ENCODE measurements at regions not wholly inside any gene's neighbourhood (a gene's known extent, or its start where the extent isn't known, plus 50 kb on each side); places are given as distances from the start of the nearest gene placed in this dataset.

DNA sequence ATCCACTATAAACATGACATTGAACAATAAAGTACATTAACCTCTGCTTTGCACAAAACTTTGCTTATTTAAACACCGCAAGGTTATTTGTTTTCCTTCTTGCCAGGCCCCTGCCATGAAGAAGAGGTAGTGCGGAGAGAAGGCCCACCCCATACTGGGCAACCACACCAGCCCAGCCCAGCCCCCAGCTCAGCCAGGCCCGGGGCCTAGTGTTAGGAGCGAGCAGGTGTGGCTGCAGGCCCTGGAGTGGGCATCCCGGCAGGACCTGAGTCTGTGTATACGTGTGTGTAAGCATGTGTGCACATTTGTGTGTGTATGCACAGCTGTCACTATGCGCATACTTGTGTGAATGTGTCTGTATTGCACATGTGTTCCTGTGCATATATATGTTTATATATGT is 90.4 kb upstream of the MVB12B start:
- Histone ChIP-seq H3K36me3 (ENCODE audit: insufficient read depth, low read length) (no peaks in the 10 kb centered on the region), H3K9me3 (ENCODE audit: low read depth, low read length) (no peaks in the 10 kb centered on the region), H3K4me3 (no peak overlapping the region), H3K9ac (ENCODE audit: insufficient read length) (no peak overlapping the region), H3K27ac (no peak overlapping the region)
- no peak for TF ChIP-seq FOXP2 (optimal IDR thresholded peaks at IDR 0.05; ENCODE audit: control extremely low read depth, extremely low read length, insufficient read depth)
- TF ChIP-seq EZH2 (IDR thresholded peaks at IDR 0.05): no peak
- no peak for TF ChIP-seq POLR2AphosphoS5 (IDR thresholded peaks at IDR 0.05; ENCODE audit: borderline replicate concordance, low read depth, low read length)
- DNase-seq (ENCODE audit: low read depth, low spot score): no peak

GRCh38 chr9:126238415-126238814 is 88.2 kb upstream of the MVB12B start:
- no peak overlapping the region for H3K4me3 ChIP-seq
- H3K9ac ChIP-seq (ENCODE audit: insufficient read length): no peak overlapping the region
- no peaks in the 10 kb centered on the region for H3K9me3 ChIP-seq (ENCODE audit: low read depth, low read length)
- no peaks in the 10 kb centered on the region for H3K36me3 ChIP-seq (ENCODE audit: insufficient read depth, low read length)
- H3K27ac ChIP-seq: no peak overlapping the region
- TF ChIP-seq EZH2 (IDR thresholded peaks at IDR 0.05) (no peak), FOXP2 (optimal IDR thresholded peaks at IDR 0.05; ENCODE audit: control extremely low read depth, extremely low read length, insufficient read depth) (no peak), POLR2AphosphoS5 (IDR thresholded peaks at IDR 0.05; ENCODE audit: borderline replicate concordance, low read depth, low read length) (no peak)
- DNase-seq (ENCODE audit: low read depth, low spot score): no peak

DNA sequence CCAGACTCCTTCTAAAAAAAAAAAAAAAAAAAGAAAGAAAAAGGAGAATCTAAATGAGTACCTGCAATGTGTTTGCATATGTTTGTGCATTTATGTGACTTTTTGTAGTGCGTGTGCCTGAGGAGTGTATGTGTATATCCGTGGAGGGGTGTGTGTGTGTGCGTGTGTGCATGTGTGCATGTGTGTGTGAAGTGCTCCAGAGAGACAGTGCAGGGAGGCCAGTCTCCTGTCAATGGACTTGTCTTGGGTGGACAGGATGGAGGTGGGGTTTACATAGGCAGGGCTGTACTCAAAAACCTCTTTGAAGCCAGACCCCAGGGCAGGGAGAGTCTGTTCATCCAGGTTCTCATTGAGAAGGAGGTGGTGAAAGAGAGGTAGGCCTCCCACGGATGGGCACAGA is 87.1 kb upstream of the MVB12B start:
- no peaks in the 10 kb centered on the region for H3K36me3 ChIP-seq (ENCODE audit: insufficient read depth, low read length)
- no peak for TF ChIP-seq EZH2 (IDR thresholded peaks at IDR 0.05)
- H3K4me3 ChIP-seq: no peak overlapping the region
- no peak for DNase-seq (ENCODE audit: low read depth, low spot score)
- no peak overlapping the region for H3K9ac ChIP-seq (ENCODE audit: insufficient read length)
- no peak overlapping the region for H3K27ac ChIP-seq
- H3K9me3 ChIP-seq (ENCODE audit: low read depth, low read length): no peaks in the 10 kb centered on the region

- Histone ChIP-seq H3K27ac (no peak overlapping the region), H3K9me3 (ENCODE audit: low read depth, low read length) (no peaks in the 10 kb centered on the region)
- no peak for DNase-seq (ENCODE audit: low read depth, low spot score)
Measured at GRCh38 chr9:126240835-126241234, 85.8 kb upstream of the MVB12B start.

DNA sequence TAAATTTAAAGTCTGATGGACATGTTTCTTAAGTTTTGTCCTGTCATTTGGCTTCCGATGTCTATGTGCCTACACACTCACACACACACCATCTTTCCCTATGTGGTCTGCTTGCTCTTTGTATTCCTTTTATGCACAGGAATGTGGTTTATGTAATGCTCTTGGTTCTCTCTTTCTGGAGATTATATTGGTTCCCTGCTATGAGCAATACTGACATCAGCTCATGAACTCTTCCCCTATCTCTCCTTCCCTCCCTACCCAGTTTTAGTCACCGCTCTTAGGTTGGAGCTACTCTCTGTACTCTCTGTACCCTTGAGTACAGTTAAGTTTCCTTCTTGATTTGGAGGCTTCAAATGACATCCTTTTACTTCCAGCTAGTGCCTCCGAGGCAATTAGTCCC is 77.9 kb upstream of the MVB12B start:
- no peak overlapping the region for H3K9ac ChIP-seq (ENCODE audit: insufficient read length)
- no peaks in the 10 kb centered on the region for H3K9me3 ChIP-seq (ENCODE audit: low read depth, low read length)
- no peak overlapping the region for H3K4me3 ChIP-seq
- TF ChIP-seq POLR2AphosphoS5 (IDR thresholded peaks at IDR 0.05; ENCODE audit: borderline replicate concordance, low read depth, low read length) (no peak), EZH2 (IDR thresholded peaks at IDR 0.05) (no peak), FOXP2 (optimal IDR thresholded peaks at IDR 0.05; ENCODE audit: control extremely low read depth, extremely low read length, insufficient read depth) (no peak)
- DNase-seq (ENCODE audit: low read depth, low spot score): no peak
- H3K36me3 ChIP-seq (ENCODE audit: insufficient read depth, low read length): no peaks in the 10 kb centered on the region
- H3K27ac ChIP-seq: no peak overlapping the region

More at GRCh38 chr9:126240835-126241234, 85.8 kb upstream of the MVB12B start:
- H3K36me3 ChIP-seq (ENCODE audit: insufficient read depth, low read length): no peaks in the 10 kb centered on the region
- no peak overlapping the region for H3K4me3 ChIP-seq
- no peak for TF ChIP-seq POLR2AphosphoS5 (IDR thresholded peaks at IDR 0.05; ENCODE audit: borderline replicate concordance, low read depth, low read length)
- TF ChIP-seq EZH2 (IDR thresholded peaks at IDR 0.05): no peak
- TF ChIP-seq FOXP2 (optimal IDR thresholded peaks at IDR 0.05; ENCODE audit: control extremely low read depth, extremely low read length, insufficient read depth): no peak
- no peak overlapping the region for H3K9ac ChIP-seq (ENCODE audit: insufficient read length)

GRCh38 chr9:126261584-126262356 is 64.9 kb upstream of the MVB12B start:
- no peak for DNase-seq (ENCODE audit: low read depth, low spot score)
- H3K27ac ChIP-seq: no peak overlapping the region
- no peaks in the 10 kb centered on the region for H3K36me3 ChIP-seq (ENCODE audit: insufficient read depth, low read length)
- no peaks in the 10 kb centered on the region for H3K9me3 ChIP-seq (ENCODE audit: low read depth, low read length)
- H3K4me3 ChIP-seq: no peak overlapping the region
- no peak overlapping the region for H3K9ac ChIP-seq (ENCODE audit: insufficient read length)
- TF ChIP-seq EZH2 (IDR thresholded peaks at IDR 0.05) (no peak), POLR2AphosphoS5 (IDR thresholded peaks at IDR 0.05; ENCODE audit: borderline replicate concordance, low read depth, low read length) (no peak), FOXP2 (optimal IDR thresholded peaks at IDR 0.05; ENCODE audit: control extremely low read depth, extremely low read length, insufficient read depth) (no peak)

DNA sequence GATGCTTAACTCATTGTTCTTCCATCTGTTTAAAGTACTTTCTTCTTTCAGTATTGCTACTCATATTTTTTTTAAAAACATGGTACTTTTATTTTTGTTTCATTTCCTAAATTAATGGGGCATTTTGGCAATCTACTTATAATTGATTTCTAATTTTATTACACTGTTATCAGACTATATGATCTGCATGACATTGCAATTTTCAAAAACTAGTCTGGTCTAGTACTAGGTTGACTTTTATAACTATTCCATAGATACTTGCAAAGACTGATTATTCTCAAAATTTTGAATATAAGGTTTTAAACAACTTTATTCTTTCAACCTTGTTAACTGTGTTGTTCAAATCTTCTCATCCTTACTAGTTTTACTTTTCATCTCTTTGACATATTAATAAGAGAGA is 63.9 kb upstream of the MVB12B start:
- Histone ChIP-seq H3K27ac (no peak overlapping the region), H3K9me3 (ENCODE audit: low read depth, low read length) (no peaks in the 10 kb centered on the region), H3K9ac (ENCODE audit: insufficient read length) (no peak overlapping the region), H3K4me3 (no peak overlapping the region), H3K36me3 (ENCODE audit: insufficient read depth, low read length) (no peaks in the 10 kb centered on the region)
- no peak for DNase-seq (ENCODE audit: low read depth, low spot score)
- TF ChIP-seq POLR2AphosphoS5 (IDR thresholded peaks at IDR 0.05; ENCODE audit: borderline replicate concordance, low read depth, low read length) (no peak), FOXP2 (optimal IDR thresholded peaks at IDR 0.05; ENCODE audit: control extremely low read depth, extremely low read length, insufficient read depth) (no peak), EZH2 (IDR thresholded peaks at IDR 0.05) (no peak)

DNA sequence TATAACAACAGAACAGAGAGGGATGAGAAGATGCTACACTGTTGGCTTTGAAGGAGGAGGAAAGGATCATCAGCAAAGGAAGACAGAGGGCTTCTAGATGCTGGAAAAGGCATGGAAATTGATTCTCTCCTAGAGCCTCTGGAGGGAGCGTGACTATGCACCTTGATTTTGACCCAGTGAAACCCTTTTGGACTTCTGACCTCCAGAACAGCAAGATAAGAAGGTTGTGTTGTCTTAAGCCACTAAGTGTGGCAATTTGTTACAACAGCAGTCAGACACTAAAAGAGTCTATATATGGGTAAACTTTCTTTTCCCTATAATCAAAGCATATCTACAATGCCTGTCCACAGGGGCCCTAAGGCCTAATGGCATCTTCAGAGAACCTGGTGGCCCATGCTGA is 56.1 kb upstream of the MVB12B start:
- no peaks in the 10 kb centered on the region for H3K9me3 ChIP-seq (ENCODE audit: low read depth, low read length)
- H3K9ac ChIP-seq (ENCODE audit: insufficient read length): no peak overlapping the region
- DNase-seq (ENCODE audit: low read depth, low spot score): no peak
- TF ChIP-seq POLR2AphosphoS5 (IDR thresholded peaks at IDR 0.05; ENCODE audit: borderline replicate concordance, low read depth, low read length): no peak
- no peak for TF ChIP-seq FOXP2 (optimal IDR thresholded peaks at IDR 0.05; ENCODE audit: control extremely low read depth, extremely low read length, insufficient read depth)
- TF ChIP-seq EZH2 (IDR thresholded peaks at IDR 0.05): no peak
- no peaks in the 10 kb centered on the region for H3K36me3 ChIP-seq (ENCODE audit: insufficient read depth, low read length)
- H3K4me3 ChIP-seq: no peak overlapping the region
- H3K27ac ChIP-seq: no peak overlapping the region

Measured in SK-N-MC (cell line).